GM12872 (cell line): ENCODE measurements at regions not wholly inside any gene's neighbourhood (a gene's known extent, or its start where the extent isn't known, plus 50 kb on each side); places are given as distances from the start of the nearest gene placed in this dataset.

Experiments used
- TF ChIP-seq, protein P1 (sequence below): IDR thresholded peaks from 3 replicates; pipeline ENCODE4 v1.5.1; 2011; ENCODE audit warnings: low read depth, mild to moderate bottlenecking, low read length, moderate library complexity; ENCODE audit not compliant: insufficient read depth

DNA sequence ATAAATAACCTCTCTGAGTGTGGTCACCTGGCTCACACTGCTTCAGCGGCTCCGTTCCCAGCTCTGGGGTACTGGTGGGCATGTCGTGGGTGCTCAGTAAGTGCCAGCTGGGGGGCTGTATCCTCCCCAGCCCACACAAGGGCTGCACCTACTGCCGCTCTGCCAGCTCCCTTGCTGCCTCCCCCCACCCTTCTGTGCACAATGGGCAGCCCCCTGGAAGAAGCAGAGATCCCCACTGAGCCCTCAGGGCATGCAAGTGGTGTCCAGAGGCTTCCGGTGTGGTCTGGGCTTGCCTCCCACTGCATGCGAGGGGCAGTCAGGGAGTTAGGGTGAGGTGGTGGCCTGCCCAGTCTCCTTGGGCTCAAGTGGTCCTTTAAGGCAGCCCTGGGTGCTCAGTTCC, 58.3 kb upstream of the TRPM1 start:
- TF ChIP-seq, protein P1, sequence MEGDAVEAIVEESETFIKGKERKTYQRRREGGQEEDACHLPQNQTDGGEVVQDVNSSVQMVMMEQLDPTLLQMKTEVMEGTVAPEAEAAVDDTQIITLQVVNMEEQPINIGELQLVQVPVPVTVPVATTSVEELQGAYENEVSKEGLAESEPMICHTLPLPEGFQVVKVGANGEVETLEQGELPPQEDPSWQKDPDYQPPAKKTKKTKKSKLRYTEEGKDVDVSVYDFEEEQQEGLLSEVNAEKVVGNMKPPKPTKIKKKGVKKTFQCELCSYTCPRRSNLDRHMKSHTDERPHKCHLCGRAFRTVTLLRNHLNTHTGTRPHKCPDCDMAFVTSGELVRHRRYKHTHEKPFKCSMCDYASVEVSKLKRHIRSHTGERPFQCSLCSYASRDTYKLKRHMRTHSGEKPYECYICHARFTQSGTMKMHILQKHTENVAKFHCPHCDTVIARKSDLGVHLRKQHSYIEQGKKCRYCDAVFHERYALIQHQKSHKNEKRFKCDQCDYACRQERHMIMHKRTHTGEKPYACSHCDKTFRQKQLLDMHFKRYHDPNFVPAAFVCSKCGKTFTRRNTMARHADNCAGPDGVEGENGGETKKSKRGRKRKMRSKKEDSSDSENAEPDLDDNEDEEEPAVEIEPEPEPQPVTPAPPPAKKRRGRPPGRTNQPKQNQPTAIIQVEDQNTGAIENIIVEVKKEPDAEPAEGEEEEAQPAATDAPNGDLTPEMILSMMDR, result no peak

DNA sequence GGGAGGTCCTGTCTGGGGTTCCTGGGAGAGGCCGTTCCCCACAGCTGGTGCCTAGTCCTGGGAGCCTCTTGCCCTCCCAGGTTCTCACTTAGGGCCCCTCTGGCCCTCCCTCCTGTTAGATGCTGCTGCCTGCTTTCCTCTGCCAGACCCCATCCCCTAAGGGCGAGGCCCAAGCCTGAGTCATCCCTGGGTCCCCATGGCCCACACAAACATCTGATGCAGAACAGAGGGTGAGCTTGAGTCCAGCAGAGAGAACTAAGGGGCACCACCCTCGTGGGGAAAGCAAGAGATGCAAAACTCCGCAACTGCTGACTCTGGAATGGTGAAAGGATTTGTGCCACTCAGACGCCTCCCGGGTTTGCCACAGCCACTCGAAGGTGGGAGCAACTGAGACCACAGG, 58.8 kb upstream of the TRPM1 start:
- TF ChIP-seq, protein P1, result no peak

DNA sequence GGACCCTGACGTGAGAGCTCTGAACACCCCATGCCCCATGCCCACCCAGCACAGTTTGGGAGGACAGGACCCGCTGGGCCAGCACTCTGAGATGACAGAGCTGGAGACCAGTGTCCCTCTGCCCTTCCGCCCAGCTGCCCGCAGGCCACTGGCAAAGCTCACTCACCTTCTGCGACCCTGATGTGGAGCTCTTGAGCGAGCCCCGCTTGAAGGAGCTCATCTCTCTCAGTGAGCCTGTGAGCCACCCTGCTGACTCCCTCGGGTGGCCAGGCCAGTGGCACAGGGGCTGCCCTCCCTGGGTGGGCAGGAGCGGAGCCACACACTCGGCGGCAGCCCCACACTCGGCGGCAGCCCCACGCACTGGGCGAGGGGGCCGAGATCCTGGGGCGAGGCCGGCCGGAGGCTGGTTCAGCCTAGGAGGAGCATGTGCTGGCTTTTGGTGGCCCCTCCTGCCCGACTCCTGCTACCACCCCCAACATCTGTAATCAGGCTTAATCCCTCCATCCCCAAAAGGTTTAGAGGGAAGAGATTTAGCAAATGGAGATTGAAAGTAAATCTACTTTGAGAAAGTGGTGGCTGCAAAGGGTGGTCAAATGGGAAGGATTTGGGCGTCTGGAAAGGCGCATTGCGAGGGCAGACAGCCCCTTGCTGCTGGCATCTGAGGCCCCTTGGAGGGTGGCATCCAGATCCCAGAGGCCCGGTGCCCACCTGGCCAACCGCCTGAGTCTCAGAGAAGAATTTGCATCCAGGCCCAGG, 59.4 kb upstream of the TRPM1 start:
- TF ChIP-seq, protein P1, result no peak

DNA sequence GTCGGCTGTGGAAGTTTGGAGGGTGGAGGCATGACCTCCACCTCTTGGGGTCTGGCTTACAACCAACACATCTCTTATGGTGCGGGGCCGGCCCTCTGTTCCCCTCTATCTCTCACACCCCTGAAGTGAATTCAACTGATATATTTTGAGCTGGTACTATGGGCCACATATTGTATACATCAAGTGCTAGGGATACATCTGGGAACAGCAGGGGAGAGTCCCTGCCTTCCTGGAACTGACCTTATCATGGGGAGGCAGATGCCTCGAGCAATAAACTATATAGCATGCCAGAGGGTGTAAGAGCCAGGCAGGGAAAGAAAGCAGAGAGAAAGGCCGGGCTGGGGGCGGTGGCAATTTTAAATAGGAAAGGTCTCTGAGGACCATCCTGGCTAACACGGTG, 60.4 kb upstream of the TRPM1 start:
- TF ChIP-seq, protein P1, result no peak

- TF ChIP-seq, protein P1, result no peak
These were observed 61.4 kb upstream of the TRPM1 start for GRCh38 chr15:31162721-31163510.

GRCh38 chr15:31163769-31164572, 62.4 kb upstream of the TRPM1 start:
- TF ChIP-seq, protein P1, result no peak

DNA sequence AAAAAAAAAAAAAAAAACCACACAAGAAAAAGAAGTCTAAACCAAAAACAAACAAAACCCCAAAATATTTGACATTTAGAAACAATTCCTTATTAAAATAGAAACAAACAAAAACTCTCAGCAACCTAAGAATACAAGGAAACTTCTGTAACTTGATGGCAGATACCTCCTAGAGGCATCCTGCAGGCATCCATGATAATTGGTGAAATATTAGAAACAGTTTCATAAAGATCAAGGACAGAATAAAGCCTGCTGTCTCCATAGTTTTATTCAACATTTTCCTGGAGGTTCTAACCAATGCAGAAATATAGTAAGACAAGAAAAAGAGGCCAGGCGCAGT, 63.0 kb upstream of the TRPM1 start:
- TF ChIP-seq, protein P1, result no peak
